ENCODE measurements at regions not wholly inside any gene's neighbourhood (a gene's known extent, or its start where the extent isn't known, plus 50 kb on each side); places are given as distances from the start of the nearest gene placed in this dataset.

DNA sequence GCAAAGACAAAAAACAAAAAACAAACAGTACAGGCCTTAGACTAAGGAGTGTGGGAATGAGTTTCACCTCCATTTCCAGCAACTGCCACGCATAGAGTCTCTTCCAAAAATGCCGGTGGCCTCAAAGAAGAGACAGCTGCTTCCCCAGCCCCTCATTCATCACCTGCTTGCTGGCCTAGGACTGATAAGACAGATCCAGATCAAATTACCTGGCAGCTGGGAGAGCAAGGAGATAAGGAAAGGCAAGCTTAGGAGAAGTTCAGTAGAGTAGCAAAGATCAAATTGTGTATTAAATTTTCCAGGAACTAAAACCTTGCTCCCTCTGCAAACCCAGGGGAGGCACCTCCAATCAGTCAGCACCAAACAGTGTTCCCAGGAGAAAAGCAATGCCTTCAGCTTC, 325.8 kb upstream of the CTNNB1 start:
- Histone ChIP-seq H3K9me3 (no peaks in the 10 kb centered on the region), H3K27me3 (no peaks in the 10 kb centered on the region), H3K27ac (replicated peaks in 1 of 4) (no peak overlapping the region), H3K4me1 (peaks cover 16 to 31% (median 30%) of the 10 kb centered on the region in 4 donors), H3K4me3 (no peak overlapping the region), H3K36me3 (no peaks in the 10 kb centered on the region)
- intact Hi-C loops (cut with DNase I), result no loop called here
- 77% methylated on average over 2 of the region's 2 CpGs for WGBS
- no peak for DNase-seq (ENCODE audit: extremely low spot score)
- TF ChIP-seq EP300 (IDR thresholded peaks at IDR 0.05) (no peak), POLR2A (IDR thresholded peaks at IDR 0.05; ENCODE audit: low read depth) (no peak), POLR2AphosphoS5 (IDR thresholded peaks at IDR 0.05) (no peak)
- TF ChIP-seq, protein P1, sequence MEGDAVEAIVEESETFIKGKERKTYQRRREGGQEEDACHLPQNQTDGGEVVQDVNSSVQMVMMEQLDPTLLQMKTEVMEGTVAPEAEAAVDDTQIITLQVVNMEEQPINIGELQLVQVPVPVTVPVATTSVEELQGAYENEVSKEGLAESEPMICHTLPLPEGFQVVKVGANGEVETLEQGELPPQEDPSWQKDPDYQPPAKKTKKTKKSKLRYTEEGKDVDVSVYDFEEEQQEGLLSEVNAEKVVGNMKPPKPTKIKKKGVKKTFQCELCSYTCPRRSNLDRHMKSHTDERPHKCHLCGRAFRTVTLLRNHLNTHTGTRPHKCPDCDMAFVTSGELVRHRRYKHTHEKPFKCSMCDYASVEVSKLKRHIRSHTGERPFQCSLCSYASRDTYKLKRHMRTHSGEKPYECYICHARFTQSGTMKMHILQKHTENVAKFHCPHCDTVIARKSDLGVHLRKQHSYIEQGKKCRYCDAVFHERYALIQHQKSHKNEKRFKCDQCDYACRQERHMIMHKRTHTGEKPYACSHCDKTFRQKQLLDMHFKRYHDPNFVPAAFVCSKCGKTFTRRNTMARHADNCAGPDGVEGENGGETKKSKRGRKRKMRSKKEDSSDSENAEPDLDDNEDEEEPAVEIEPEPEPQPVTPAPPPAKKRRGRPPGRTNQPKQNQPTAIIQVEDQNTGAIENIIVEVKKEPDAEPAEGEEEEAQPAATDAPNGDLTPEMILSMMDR (IDR thresholded peaks at IDR 0.05), result no peak

DNA sequence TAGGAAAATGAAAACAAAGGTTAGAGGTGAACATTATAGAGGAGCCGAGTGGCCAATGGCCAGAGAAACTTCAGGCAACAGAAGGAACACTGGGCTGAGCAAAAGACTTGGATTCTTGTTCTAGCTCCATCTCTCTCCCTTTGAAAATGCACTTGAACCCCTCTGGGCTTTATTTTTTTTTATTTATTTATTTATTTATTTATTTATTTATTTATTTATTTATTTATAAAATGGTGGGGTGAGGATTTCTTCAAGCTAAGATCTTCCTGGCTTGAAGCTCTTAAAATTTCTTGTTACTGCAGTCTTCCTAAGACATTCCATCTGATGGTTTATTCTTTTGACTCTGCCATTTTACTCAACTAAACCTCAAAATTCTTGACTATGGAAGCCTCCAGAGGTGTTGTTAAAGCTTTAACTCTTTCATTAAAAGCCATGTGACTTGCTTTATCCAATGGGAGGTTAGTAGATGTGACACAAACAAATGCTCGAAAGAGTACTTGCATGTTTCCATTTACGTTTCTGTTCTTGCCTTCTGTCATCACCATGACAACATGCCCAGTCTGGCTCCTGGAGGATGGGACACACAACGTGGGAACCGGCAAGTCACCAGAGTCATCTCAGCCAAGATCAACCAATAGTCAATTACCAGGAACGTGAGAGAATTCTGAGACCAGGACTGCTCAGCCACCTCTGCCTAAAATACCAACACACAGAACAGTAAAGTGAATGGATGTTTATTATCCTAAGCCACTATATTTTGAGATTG, 325.2 kb upstream of the CTNNB1 start:
- H3K4me1 ChIP-seq, result peaks cover 23 to 38% (median 37%) of the 10 kb centered on the region in 4 donors
- intact Hi-C loops (cut with DNase I), result no loop called here
- TF ChIP-seq POLR2A (IDR thresholded peaks at IDR 0.05; ENCODE audit: low read depth) (no peak), POLR2AphosphoS5 (IDR thresholded peaks at IDR 0.05) (no peak), EP300 (IDR thresholded peaks at IDR 0.05) (no peak)
- TF ChIP-seq, protein P1 (IDR thresholded peaks at IDR 0.05), result no peak
- no peaks in the 10 kb centered on the region for H3K36me3 ChIP-seq
- no peak overlapping the region for H3K4me3 ChIP-seq
- no peak overlapping the region for H3K27ac ChIP-seq (replicated peaks in 1 of 4)
- DNase-seq (ENCODE audit: extremely low spot score), result no peak
- 76% methylated on average over 6 of the region's 6 CpGs for WGBS
- H3K9me3 ChIP-seq, result no peaks in the 10 kb centered on the region
- no peaks in the 10 kb centered on the region for H3K27me3 ChIP-seq

GRCh38 chr3:40875581-40875980, 323.7 kb upstream of the CTNNB1 start:
- Histone ChIP-seq H3K27me3 (no peaks in the 10 kb centered on the region), H3K27ac (replicated peaks in 1 of 4) (peak overlapping the region in 1 of 4 donors; percentile 86), H3K4me1 (peaks cover 34 to 48% (median 43%) of the 10 kb centered on the region in 4 donors), H3K4me3 (no peak overlapping the region), H3K36me3 (no peaks in the 10 kb centered on the region), H3K9me3 (no peaks in the 10 kb centered on the region)
- intact Hi-C loops (cut with DNase I), result no loop called here
- no peak for DNase-seq (ENCODE audit: extremely low spot score)
- TF ChIP-seq POLR2A (IDR thresholded peaks at IDR 0.05; ENCODE audit: low read depth), result no peak
- TF ChIP-seq EP300 (IDR thresholded peaks at IDR 0.05), result no peak
- 90% methylated on average over 1 of the region's 1 CpG for WGBS

DNA sequence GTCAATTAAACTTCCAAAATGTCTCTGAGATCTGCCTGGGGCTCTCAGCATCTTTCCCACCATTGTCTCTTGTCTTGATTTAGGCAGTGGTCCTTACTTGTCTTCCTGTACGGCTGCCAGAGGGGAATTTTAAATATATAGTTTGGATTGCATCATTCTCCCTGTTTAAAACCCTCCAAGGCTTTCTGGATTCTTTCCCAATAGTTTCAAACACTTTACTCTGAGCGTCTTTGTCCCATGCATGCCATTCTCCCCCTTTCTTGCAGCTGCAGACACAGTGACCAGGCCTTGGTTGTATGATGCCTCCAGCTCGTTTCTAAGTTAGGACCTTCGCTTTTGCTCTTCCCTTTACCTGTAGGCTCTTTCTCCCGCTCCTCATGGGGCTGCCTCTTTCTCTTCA, 323.3 kb upstream of the CTNNB1 start:
- H3K9me3 ChIP-seq, result no peaks in the 10 kb centered on the region
- no peak overlapping the region for H3K4me3 ChIP-seq
- H3K27ac ChIP-seq (replicated peaks in 1 of 4), result peak overlapping the region in 3 of 4 donors; percentile 10 to 86 (median 84)
- H3K27me3 ChIP-seq, result no peaks in the 10 kb centered on the region
- 66% methylated on average over 5 of the region's 5 CpGs for WGBS
- peaks cover 34 to 48% (median 43%) of the 10 kb centered on the region in 4 donors for H3K4me1 ChIP-seq
- no peak for DNase-seq (ENCODE audit: extremely low spot score)
- H3K36me3 ChIP-seq, result no peaks in the 10 kb centered on the region
- intact Hi-C loops (cut with DNase I), result loop anchor here (2.0 kb wide), 1 partner anchor 97 kb away; no protein-coding TSS in a partner anchor
- TF ChIP-seq POLR2A (IDR thresholded peaks at IDR 0.05; ENCODE audit: low read depth), result no peak
- no peak for TF ChIP-seq EP300 (IDR thresholded peaks at IDR 0.05)

- TF ChIP-seq, protein P1 (IDR thresholded peaks at IDR 0.05), result no peak
- TF ChIP-seq POLR2AphosphoS5 (IDR thresholded peaks at IDR 0.05) (no peak), EP300 (IDR thresholded peaks at IDR 0.05) (no peak), POLR2A (IDR thresholded peaks at IDR 0.05; ENCODE audit: low read depth) (no peak)
- no peaks in the 10 kb centered on the region for H3K36me3 ChIP-seq
- intact Hi-C loops (cut with DNase I), result loop anchor here (2.0 kb wide), 1 partner anchor 96 kb away; no protein-coding TSS in a partner anchor
- H3K9me3 ChIP-seq, result no peaks in the 10 kb centered on the region
- H3K4me1 ChIP-seq, result peaks cover 34 to 48% (median 43%) of the 10 kb centered on the region in 4 donors
- WGBS, result 100% methylated on average over 2 of the region's 2 CpGs
- H3K27me3 ChIP-seq, result no peaks in the 10 kb centered on the region
- DNase-seq (ENCODE audit: extremely low spot score), result no peak
- peak overlapping the region; percentile 10 to 86 (median 78) for H3K27ac ChIP-seq (replicated peaks in 1 of 4)
- no peak overlapping the region for H3K4me3 ChIP-seq
These were observed 322.8 kb upstream of the CTNNB1 start for GRCh38 chr3:40876496-40876895.
